ENCODE measurements at regions not wholly inside any gene's neighbourhood (a gene's known extent, or its start where the extent isn't known, plus 50 kb on each side); places are given as distances from the start of the nearest gene placed in this dataset.
"Not testable (repeated sequence)": the region's sequence is repeated elsewhere in the genome, so short reads cannot be mapped to it uniquely, and the experiment has no call there.

DNA sequence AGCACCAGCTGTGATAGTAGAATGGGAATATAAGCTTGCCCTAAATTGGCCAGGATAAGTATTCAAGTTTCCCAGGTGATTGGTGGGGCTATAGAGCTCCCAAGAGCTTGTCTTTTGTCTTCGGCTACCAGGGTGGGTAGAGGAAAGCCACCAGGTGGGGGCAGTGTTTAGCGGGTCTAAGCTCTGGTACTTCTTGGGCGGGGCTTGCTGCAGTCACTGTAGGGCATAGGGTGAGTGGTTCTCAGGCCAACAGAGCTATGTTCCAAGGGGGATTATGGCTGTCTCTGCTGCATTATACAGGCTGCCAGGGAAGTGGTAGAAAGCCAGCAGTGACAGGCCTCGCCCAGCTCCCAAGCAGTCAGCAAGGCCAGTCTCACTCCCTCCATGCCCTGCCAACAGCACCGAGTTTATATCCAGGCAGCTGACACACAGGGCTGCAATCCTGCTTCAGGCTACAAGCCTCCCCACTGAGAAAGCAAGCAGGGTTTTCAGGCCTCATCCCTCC lies 110.7 kb downstream of the ZNF467 start (continued):
- TF ChIP-seq, protein P1, sequence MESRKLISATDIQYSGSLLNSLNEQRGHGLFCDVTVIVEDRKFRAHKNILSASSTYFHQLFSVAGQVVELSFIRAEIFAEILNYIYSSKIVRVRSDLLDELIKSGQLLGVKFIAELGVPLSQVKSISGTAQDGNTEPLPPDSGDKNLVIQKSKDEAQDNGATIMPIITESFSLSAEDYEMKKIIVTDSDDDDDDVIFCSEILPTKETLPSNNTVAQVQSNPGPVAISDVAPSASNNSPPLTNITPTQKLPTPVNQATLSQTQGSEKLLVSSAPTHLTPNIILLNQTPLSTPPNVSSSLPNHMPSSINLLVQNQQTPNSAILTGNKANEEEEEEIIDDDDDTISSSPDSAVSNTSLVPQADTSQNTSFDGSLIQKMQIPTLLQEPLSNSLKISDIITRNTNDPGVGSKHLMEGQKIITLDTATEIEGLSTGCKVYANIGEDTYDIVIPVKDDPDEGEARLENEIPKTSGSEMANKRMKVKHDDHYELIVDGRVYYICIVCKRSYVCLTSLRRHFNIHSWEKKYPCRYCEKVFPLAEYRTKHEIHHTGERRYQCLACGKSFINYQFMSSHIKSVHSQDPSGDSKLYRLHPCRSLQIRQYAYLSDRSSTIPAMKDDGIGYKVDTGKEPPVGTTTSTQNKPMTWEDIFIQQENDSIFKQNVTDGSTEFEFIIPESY (IDR thresholded peaks at IDR 0.05) = no peak
- TF ChIP-seq TAF1 (conservative IDR thresholded peaks at IDR 0.05) = no peak
- TF ChIP-seq RAD21 (IDR thresholded peaks at IDR 0.05) = peak; percentile 80 to 88
- no peak for TF ChIP-seq HNF4G (IDR thresholded peaks at IDR 0.05)
- no peak for TF ChIP-seq FOXA1 (IDR thresholded peaks at IDR 0.05)
- TF ChIP-seq FOXA2 (IDR thresholded peaks at IDR 0.05) = no peak
- TF ChIP-seq EGR1 (IDR thresholded peaks at IDR 0.05; ENCODE audit: low read depth in 2 of 2) = no peak

DNA sequence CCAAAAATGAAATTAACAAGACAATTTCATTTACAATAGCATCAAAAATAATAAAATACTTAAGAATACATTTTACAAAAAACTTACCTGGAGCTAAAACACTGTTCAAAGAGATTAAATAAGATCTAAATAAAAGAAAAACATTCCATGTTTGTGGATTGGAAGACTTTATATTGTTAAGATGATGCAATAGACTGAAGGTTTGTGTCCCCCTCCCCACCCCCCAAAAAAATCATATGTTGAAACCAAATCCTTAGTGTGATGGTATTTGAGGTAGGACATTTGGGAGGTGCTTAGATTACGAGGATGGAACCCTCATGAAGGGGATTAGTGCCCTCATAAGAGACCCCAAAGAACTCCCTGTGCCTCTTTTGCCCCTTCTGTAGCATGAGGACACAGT lies 117.6 kb downstream of the ZNF467 start:
- WGBS = 70% methylated on average over 1 of the region's 1 CpG
- H3K27me3 ChIP-seq (ENCODE audit: control insufficient read depth in 4 of 4, insufficient read depth in 4 of 4, low read length in 3 of 4) = no peaks in the 10 kb centered on the region
- H3K4me3 ChIP-seq (ENCODE audit: low read depth in 1 of 3, low read length in 3 of 3) = no peak overlapping the region
- H3K4me1 ChIP-seq (ENCODE audit: control insufficient read depth in 4 of 4, insufficient read depth in 4 of 4, low read length in 3 of 4) = no peaks in the 10 kb centered on the region
- DNase-seq (ENCODE audit: low spot score) = no peak
- no peak overlapping the region for H3K9ac ChIP-seq (ENCODE audit: low read depth in 1 of 2, low read length in 2 of 2)
- H3K9me3 ChIP-seq (ENCODE audit: control insufficient read depth in 4 of 4, low read length in 3 of 4) = peaks cover 0 to 3% (median 0%) of the 10 kb centered on the region in 4 donors
- no peaks in the 10 kb centered on the region for H3K36me3 ChIP-seq (ENCODE audit: control insufficient read depth in 4 of 4, insufficient read depth in 3 of 4, low read depth in 1 of 4, low read length in 3 of 4)
- TF ChIP-seq RXRA (IDR thresholded peaks at IDR 0.05) (no peak), JUND (IDR thresholded peaks at IDR 0.05) (no peak), HNF4A (conservative IDR thresholded peaks at IDR 0.05) (no peak), GABPA (IDR thresholded peaks at IDR 0.05 in 1 of 2, conservative IDR thresholded peaks at IDR 0.05 in 1 of 2) (no peak), RAD21 (IDR thresholded peaks at IDR 0.05) (no peak), HNF4G (IDR thresholded peaks at IDR 0.05) (no peak), SP1 (IDR thresholded peaks at IDR 0.05) (no peak), YY1 (IDR thresholded peaks at IDR 0.05) (no peak)
- TF ChIP-seq, protein P1 (IDR thresholded peaks at IDR 0.05) = no peak
- TF ChIP-seq, protein P2, sequence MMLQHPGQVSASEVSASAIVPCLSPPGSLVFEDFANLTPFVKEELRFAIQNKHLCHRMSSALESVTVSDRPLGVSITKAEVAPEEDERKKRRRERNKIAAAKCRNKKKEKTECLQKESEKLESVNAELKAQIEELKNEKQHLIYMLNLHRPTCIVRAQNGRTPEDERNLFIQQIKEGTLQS (IDR thresholded peaks at IDR 0.05) = no peak
- TF ChIP-seq, protein P3, sequence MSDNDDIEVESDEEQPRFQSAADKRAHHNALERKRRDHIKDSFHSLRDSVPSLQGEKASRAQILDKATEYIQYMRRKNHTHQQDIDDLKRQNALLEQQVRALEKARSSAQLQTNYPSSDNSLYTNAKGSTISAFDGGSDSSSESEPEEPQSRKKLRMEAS (IDR thresholded peaks at IDR 0.05) = no peak
- H3K27ac ChIP-seq (ENCODE audit: low read depth in 1 of 2, low read length in 2 of 2) = no peak overlapping the region

DNA sequence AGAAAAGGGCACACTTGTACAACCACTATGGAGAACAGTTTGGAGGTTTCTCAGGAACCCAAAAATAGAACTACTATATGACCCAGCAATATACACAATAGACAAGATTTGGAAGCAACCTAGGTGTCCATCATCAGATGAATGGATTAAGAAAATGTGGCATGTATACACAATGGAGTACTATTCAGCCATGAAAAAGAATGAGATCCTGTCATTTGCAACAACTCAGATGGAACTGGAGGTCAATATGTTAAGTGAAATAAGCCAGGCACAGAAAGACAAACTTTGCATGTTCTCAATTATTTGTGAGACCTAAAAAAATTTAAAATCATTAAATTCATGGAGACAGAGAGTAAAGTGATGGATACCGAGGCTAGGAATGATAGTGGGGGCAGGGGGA lies 118.8 kb downstream of the ZNF467 start:
- no peaks in the 10 kb centered on the region for H3K4me1 ChIP-seq (ENCODE audit: control insufficient read depth in 4 of 4, insufficient read depth in 4 of 4, low read length in 3 of 4)
- TF ChIP-seq, protein P1 (IDR thresholded peaks at IDR 0.05) = no peak
- TF ChIP-seq, protein P3 (IDR thresholded peaks at IDR 0.05) = no peak
- TF ChIP-seq HNF4G (IDR thresholded peaks at IDR 0.05) = no peak
- TF ChIP-seq YY1 (IDR thresholded peaks at IDR 0.05) = no peak
- no peak for TF ChIP-seq HNF4A (conservative IDR thresholded peaks at IDR 0.05)
- TF ChIP-seq FOXA1 (IDR thresholded peaks at IDR 0.05) = no peak
- no peak for TF ChIP-seq TAF1 (conservative IDR thresholded peaks at IDR 0.05)
- DNase-seq (ENCODE audit: low spot score) = no peak
- no peaks in the 10 kb centered on the region for H3K27me3 ChIP-seq (ENCODE audit: control insufficient read depth in 4 of 4, insufficient read depth in 4 of 4, low read length in 3 of 4)
- no peak overlapping the region for H3K4me3 ChIP-seq (ENCODE audit: low read depth in 1 of 3, low read length in 3 of 3)
- H3K9ac ChIP-seq (ENCODE audit: low read depth in 1 of 2, low read length in 2 of 2) = no peak overlapping the region
- peaks cover 0 to 3% (median 0%) of the 10 kb centered on the region in 4 donors for H3K9me3 ChIP-seq (ENCODE audit: control insufficient read depth in 4 of 4, low read length in 3 of 4)
- WGBS = 74% methylated on average over 1 of the region's 1 CpG
- no peaks in the 10 kb centered on the region for H3K36me3 ChIP-seq (ENCODE audit: control insufficient read depth in 4 of 4, insufficient read depth in 3 of 4, low read depth in 1 of 4, low read length in 3 of 4)
- H3K27ac ChIP-seq (ENCODE audit: low read depth in 1 of 2, low read length in 2 of 2) = no peak overlapping the region

DNA sequence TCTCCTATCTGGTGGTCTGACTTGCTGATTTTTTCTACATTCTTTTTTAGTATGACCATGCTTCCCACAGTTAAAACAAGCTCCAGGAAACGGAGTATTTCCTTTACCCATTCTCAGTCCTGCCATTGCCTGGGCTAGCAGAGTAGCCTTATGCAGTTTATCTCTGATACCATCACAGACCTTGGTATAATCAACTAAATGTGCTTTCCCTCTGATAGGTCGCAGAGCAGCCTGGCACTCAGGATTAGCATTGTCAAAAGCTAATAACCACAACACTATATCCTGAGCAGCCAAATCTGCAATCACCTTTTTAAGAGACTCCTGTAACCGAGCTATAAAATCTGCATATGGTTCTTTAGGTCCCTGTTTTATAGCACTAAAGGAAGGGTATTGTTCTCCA lies 123.2 kb downstream of the ZNF467 start:
- H3K27ac ChIP-seq (ENCODE audit: low read depth in 1 of 2, low read length in 2 of 2); H3K4me3 ChIP-seq (ENCODE audit: low read depth in 1 of 3, low read length in 3 of 3); H3K27me3 ChIP-seq (ENCODE audit: control insufficient read depth in 4 of 4, insufficient read depth in 4 of 4, low read length in 3 of 4); H3K4me1 ChIP-seq (ENCODE audit: control insufficient read depth in 4 of 4, insufficient read depth in 4 of 4, low read length in 3 of 4); DNase-seq (ENCODE audit: low spot score); H3K36me3 ChIP-seq (ENCODE audit: control insufficient read depth in 4 of 4, insufficient read depth in 3 of 4, low read depth in 1 of 4, low read length in 3 of 4); H3K9ac ChIP-seq (ENCODE audit: low read depth in 1 of 2, low read length in 2 of 2); H3K9me3 ChIP-seq (ENCODE audit: control insufficient read depth in 4 of 4, low read length in 3 of 4): not testable (repeated sequence)
- whole genome bisulfite sequencing = 66% methylated on average over 3 of the region's 3 CpGs
